HG03442 (cell line): ENCODE measurements at regions not wholly inside any gene's neighbourhood (a gene's known extent, or its start where the extent isn't known, plus 50 kb on each side); places are given as distances from the start of the nearest gene placed in this dataset.
A peak's percentile ranks its signal among the peaks of the same experiment; 100 is the strongest.

Experiments used
- ATAC-seq: cut with Tn5 transposase; IDR thresholded peaks from one replicate; pipeline ENCODE4 v1.9.1; 2021; ENCODE audit warnings: mild to moderate bottlenecking, moderate library complexity; ENCODE audit not compliant: unreplicated experiment

GRCh38 chr7:118563311-118563710 is 338.8 kb downstream of the ANKRD7 start:
- no peak for ATAC-seq

GRCh38 chr7:118572604-118573003 is 348.1 kb downstream of the ANKRD7 start:
- ATAC-seq: no peak

- ATAC-seq: no peak
Observed at GRCh38 chr7:118573085-118573484, 348.6 kb downstream of the ANKRD7 start.

GRCh38 chr7:118575393-118575948 is 351.0 kb downstream of the ANKRD7 start:
- no peak for ATAC-seq

- no peak for ATAC-seq
Observed at GRCh38 chr7:118580743-118581382, 356.4 kb downstream of the ANKRD7 start.

GRCh38 chr7:118583641-118584040 is 359.1 kb downstream of the ANKRD7 start:
- no peak for ATAC-seq

GRCh38 chr7:118586248-118586647 is 361.7 kb downstream of the ANKRD7 start:
- no peak for ATAC-seq

- ATAC-seq: peak; percentile 86
Observed at GRCh38 chr7:118590107-118590506, 365.6 kb downstream of the ANKRD7 start.

- ATAC-seq: no peak
Observed at GRCh38 chr7:118602090-118602489, 377.6 kb downstream of the ANKRD7 start.

- ATAC-seq: no peak
Observed at GRCh38 chr7:118606602-118607001, 382.1 kb downstream of the ANKRD7 start.

- ATAC-seq: no peak
Observed at GRCh38 chr7:118609207-118609606, 384.7 kb downstream of the ANKRD7 start.

- ATAC-seq: no peak
Observed at GRCh38 chr7:118615681-118616080, 391.2 kb downstream of the ANKRD7 start.

- ATAC-seq: no peak
Observed at GRCh38 chr7:118621810-118622360, 397.4 kb downstream of the ANKRD7 start.

- ATAC-seq: no peak
Observed at GRCh38 chr7:118626739-118627138, 402.2 kb downstream of the ANKRD7 start.

- ATAC-seq: no peak
Observed at GRCh38 chr7:118627467-118627866, 403.0 kb downstream of the ANKRD7 start.

GRCh38 chr7:118629898-118630438 is 405.5 kb downstream of the ANKRD7 start:
- ATAC-seq: no peak

- no peak for ATAC-seq
Observed at GRCh38 chr7:118642396-118642795, 417.9 kb downstream of the ANKRD7 start.

GRCh38 chr7:118644346-118644745 is 419.8 kb downstream of the ANKRD7 start:
- ATAC-seq: no peak

- ATAC-seq: no peak
Observed at GRCh38 chr7:118648002-118648401, 423.5 kb downstream of the ANKRD7 start.

- peak; percentile 92 for ATAC-seq
Observed at GRCh38 chr7:118657391-118658005, 433.0 kb downstream of the ANKRD7 start.

- no peak for ATAC-seq
Observed at GRCh38 chr7:118662266-118662665, 437.8 kb downstream of the ANKRD7 start.

GRCh38 chr7:118664498-118664897 is 440.0 kb downstream of the ANKRD7 start:
- no peak for ATAC-seq
